ENCODE measurements at regions not wholly inside any gene's neighbourhood (a gene's known extent, or its start where the extent isn't known, plus 50 kb on each side); places are given as distances from the start of the nearest gene placed in this dataset.

DNA sequence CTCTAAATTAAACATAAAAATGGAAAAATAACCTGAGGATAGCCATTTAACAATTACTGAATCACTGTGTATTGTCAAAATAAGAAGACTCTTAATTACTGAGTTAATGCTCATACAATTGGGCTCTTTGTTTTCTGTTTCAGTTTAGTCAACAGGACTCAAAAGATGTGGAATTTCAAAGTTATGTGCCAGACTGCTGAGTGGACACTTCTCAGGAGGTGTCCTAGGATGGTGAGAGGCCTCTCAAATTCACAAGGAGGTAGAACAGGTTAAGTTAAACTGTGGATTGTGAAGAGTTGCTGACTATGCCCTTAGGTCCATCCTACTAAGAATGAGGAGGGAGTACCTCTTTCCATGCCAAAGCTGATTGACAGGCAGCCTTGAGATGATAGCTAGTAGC lies 157.7 kb upstream of the CHRM2 start:
- H3K27me3 ChIP-seq, result no peaks in the 10 kb centered on the region
- intact Hi-C loops (cut with DNase I; ENCODE audit: low total_unique reads), result no loop called here
- no peak for TF ChIP-seq POLR2A (IDR thresholded peaks at IDR 0.05)
- no peak for TF ChIP-seq POLR2AphosphoS5 (IDR thresholded peaks at IDR 0.05)
- TF ChIP-seq, protein P1, sequence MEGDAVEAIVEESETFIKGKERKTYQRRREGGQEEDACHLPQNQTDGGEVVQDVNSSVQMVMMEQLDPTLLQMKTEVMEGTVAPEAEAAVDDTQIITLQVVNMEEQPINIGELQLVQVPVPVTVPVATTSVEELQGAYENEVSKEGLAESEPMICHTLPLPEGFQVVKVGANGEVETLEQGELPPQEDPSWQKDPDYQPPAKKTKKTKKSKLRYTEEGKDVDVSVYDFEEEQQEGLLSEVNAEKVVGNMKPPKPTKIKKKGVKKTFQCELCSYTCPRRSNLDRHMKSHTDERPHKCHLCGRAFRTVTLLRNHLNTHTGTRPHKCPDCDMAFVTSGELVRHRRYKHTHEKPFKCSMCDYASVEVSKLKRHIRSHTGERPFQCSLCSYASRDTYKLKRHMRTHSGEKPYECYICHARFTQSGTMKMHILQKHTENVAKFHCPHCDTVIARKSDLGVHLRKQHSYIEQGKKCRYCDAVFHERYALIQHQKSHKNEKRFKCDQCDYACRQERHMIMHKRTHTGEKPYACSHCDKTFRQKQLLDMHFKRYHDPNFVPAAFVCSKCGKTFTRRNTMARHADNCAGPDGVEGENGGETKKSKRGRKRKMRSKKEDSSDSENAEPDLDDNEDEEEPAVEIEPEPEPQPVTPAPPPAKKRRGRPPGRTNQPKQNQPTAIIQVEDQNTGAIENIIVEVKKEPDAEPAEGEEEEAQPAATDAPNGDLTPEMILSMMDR (IDR thresholded peaks at IDR 0.05), result no peak
- TF ChIP-seq EP300 (IDR thresholded peaks at IDR 0.05; ENCODE audit: low read depth), result no peak
- in situ Hi-C loops (cut with MboI; ENCODE audit: low pct_ligation_motif_present in 1 of 4, low pct_unique_long_range_greater_than_20kb in 1 of 4, low sequenced_read_pairs in 3 of 4), result no loop called here
- H3K9me3 ChIP-seq, result no peaks in the 10 kb centered on the region
- H3K27ac ChIP-seq, result peak overlapping the region in 1 of 4 donors; percentile 21
- no peak overlapping the region for H3K4me3 ChIP-seq
- DNase-seq, result no peak
- H3K36me3 ChIP-seq, result no peaks in the 10 kb centered on the region
- no peaks in the 10 kb centered on the region for H3K4me1 ChIP-seq

DNA sequence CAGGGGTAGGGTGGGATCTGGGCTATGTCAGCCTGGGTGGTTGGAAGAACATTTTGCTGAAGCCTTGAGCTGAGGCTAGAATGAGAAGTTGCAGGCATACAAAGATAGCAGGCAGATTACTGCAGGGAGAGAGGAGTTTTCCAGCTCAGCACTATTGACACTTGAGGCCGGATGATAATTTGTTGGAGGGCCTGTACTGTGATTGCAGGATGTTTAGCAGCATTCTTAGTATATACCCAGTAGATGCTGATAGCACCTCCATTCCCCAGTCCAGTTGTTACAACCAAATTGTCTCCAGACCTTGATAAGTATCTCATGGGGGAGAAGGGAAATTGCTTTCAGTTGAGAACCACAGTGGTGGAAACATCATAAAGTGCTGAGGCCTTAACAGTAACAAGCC lies 158.6 kb upstream of the CHRM2 start:
- no peaks in the 10 kb centered on the region for H3K36me3 ChIP-seq
- H3K27ac ChIP-seq, result no peak overlapping the region
- H3K27me3 ChIP-seq, result no peaks in the 10 kb centered on the region
- H3K4me3 ChIP-seq, result no peak overlapping the region
- no peaks in the 10 kb centered on the region for H3K9me3 ChIP-seq
- H3K4me1 ChIP-seq, result no peaks in the 10 kb centered on the region
- intact Hi-C loops (cut with DNase I; ENCODE audit: low total_unique reads), result no loop called here
- WGBS, 2 donors (ENCODE audit: low coverage in 1 of 2), result 35% methylated on average over 1 of the region's 1 CpG; no CpG with 5 or more reads in 1 of the 2 donors
- TF ChIP-seq EP300 (IDR thresholded peaks at IDR 0.05; ENCODE audit: low read depth) (no peak), POLR2A (IDR thresholded peaks at IDR 0.05) (no peak), POLR2AphosphoS5 (IDR thresholded peaks at IDR 0.05) (no peak)
- TF ChIP-seq, protein P1 (IDR thresholded peaks at IDR 0.05), result no peak
- in situ Hi-C loops (cut with MboI; ENCODE audit: low pct_ligation_motif_present in 1 of 4, low pct_unique_long_range_greater_than_20kb in 1 of 4, low sequenced_read_pairs in 3 of 4), result no loop called here
- no peak for DNase-seq

DNA sequence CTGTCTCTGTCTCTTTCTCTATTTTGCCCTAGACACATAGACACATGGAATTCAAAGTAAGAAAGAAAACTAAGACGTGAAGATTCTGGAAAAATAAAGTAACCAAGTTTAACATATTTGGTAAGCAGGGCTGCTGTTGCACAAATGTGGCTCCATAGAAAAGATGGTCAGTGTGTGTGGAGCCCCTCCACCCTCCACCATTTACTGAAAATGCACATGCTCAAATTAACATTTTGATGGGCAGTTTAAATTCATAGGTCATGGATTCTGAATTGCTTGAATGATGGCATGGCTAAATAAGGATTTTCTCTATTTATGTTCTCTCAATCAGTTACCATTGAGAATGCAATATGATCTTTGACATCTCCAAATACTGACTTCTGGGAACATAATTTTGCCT lies 165.5 kb upstream of the CHRM2 start:
- Histone ChIP-seq H3K27me3 (no peaks in the 10 kb centered on the region), H3K4me1 (no peaks in the 10 kb centered on the region), H3K27ac (no peak overlapping the region), H3K36me3 (no peaks in the 10 kb centered on the region), H3K4me3 (no peak overlapping the region), H3K9me3 (no peaks in the 10 kb centered on the region)
- 45 to 76% methylated on average over 1 of the region's 1 CpG for WGBS, 2 donors (ENCODE audit: low coverage in 1 of 2)
- no peak for DNase-seq
- intact Hi-C loops (cut with DNase I; ENCODE audit: low total_unique reads) (no loop called here), in situ Hi-C loops (cut with MboI; ENCODE audit: low pct_ligation_motif_present in 1 of 4, low pct_unique_long_range_greater_than_20kb in 1 of 4, low sequenced_read_pairs in 3 of 4) (no loop called here)
- TF ChIP-seq, protein P1 (IDR thresholded peaks at IDR 0.05), result no peak
- TF ChIP-seq POLR2A (IDR thresholded peaks at IDR 0.05) (no peak), EP300 (IDR thresholded peaks at IDR 0.05; ENCODE audit: low read depth) (no peak), POLR2AphosphoS5 (IDR thresholded peaks at IDR 0.05) (no peak)

DNA sequence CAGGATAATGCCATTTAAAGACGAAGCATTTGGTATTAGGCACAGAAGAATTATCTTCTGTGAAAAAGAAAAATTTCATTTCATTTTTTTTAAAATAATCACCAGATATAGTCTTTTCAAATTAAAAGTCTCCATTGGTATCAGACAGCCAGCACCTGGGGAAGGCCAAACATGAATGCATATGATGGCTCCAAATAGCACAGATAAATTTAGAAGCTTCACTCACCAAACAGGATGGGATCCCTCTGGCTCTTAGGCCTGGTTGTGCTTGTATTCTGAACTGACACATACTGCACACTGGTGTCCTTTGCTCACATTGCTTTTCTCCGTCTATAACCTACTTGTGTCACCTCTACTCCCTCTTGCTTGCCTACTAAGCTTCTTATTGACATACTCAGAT lies 169.5 kb upstream of the CHRM2 start:
- Histone ChIP-seq H3K4me3 (no peak overlapping the region), H3K27me3 (no peaks in the 10 kb centered on the region), H3K27ac (no peak overlapping the region), H3K4me1 (no peaks in the 10 kb centered on the region), H3K36me3 (no peaks in the 10 kb centered on the region), H3K9me3 (no peaks in the 10 kb centered on the region)
- intact Hi-C loops (cut with DNase I; ENCODE audit: low total_unique reads), result no loop called here
- WGBS, 2 donors (ENCODE audit: low coverage in 1 of 2), result 68 to 77% methylated on average over 2 of the region's 2 CpGs
- no peak for TF ChIP-seq POLR2AphosphoS5 (IDR thresholded peaks at IDR 0.05)
- no peak for TF ChIP-seq EP300 (IDR thresholded peaks at IDR 0.05; ENCODE audit: low read depth)
- TF ChIP-seq POLR2A (IDR thresholded peaks at IDR 0.05), result no peak
- TF ChIP-seq, protein P1 (IDR thresholded peaks at IDR 0.05), result no peak
- in situ Hi-C loops (cut with MboI; ENCODE audit: low pct_ligation_motif_present in 1 of 4, low pct_unique_long_range_greater_than_20kb in 1 of 4, low sequenced_read_pairs in 3 of 4), result no loop called here
- no peak for DNase-seq

Data from transverse colon (tissue), 4 donors.